ENCODE measurements at regions not wholly inside any gene's neighbourhood (a gene's known extent, or its start where the extent isn't known, plus 50 kb on each side); places are given as distances from the start of the nearest gene placed in this dataset.

- TF ChIP-seq POLR2A (IDR thresholded peaks at IDR 0.05; ENCODE audit: low read length) (no peak), GATA1 (IDR thresholded peaks at IDR 0.05; ENCODE audit: low read depth, low read length) (no peak)
Observed at GRCh38 chr16:22642416-22643088, 131.9 kb downstream of the NPIPB5 start.
